Transverse colon (tissue), 4 donors: ENCODE measurements at regions not wholly inside any gene's neighbourhood (a gene's known extent, or its start where the extent isn't known, plus 50 kb on each side); places are given as distances from the start of the nearest gene placed in this dataset.

Source experiments
- CTCF ChIP-seq, 5 experiments: fragments of 200-600 bp in 3 of 5; fragments of 450-650 bp in 2 of 5; sonication (generic) in 3 of 5; IDR thresholded peaks; 1 replicate in 2 of 5; 2 replicates in 3 of 5; pipeline ENCODE4 v1.5.1; 2016 to 2017; ENCODE audit warnings: antibody characterized with exemption in 5 of 5, inconsistent platforms in 3 of 5, mild to moderate bottlenecking in 2 of 5, moderate library complexity in 1 of 5
- EP300 ChIP-seq: sonication (generic); formaldehyde crosslinking; IDR thresholded peaks from one replicate; pipeline ENCODE4 v1.6.1; 2017; ENCODE audit warnings: antibody characterized with exemption, low read depth
- POLR2A ChIP-seq: fragments of 450-650 bp; IDR thresholded peaks from one replicate; pipeline ENCODE4 v1.6.1; 2016; ENCODE audit warnings: antibody characterized with exemption, mild to moderate bottlenecking, moderate library complexity
- POLR2AphosphoS5 ChIP-seq, 3 donors: sonication (generic); formaldehyde crosslinking; IDR thresholded peaks; one replicate each; pipeline ENCODE4 v1.6.1; 2016; ENCODE audit warnings: antibody characterized with exemption in 3 of 3

GRCh38 chr9:71583792-71584191 lies 184.5 kb downstream of the CEMIP2 start:
- TF ChIP-seq POLR2AphosphoS5 (IDR thresholded peaks at IDR 0.05): no peak
- TF ChIP-seq CTCF (IDR thresholded peaks at IDR 0.05): no peak
- TF ChIP-seq EP300: no peak
- TF ChIP-seq POLR2A: no peak
